Progenitor cell of endocrine pancreas (in vitro differentiated cells): ENCODE measurements at regions not wholly inside any gene's neighbourhood (a gene's known extent, or its start where the extent isn't known, plus 50 kb on each side); places are given as distances from the start of the nearest gene placed in this dataset.

Experiments used
- DNase-seq: peaks from one replicate; pipeline ENCODE4 v3.0.0; 2021; ENCODE audit warnings: low spot score; ENCODE audit not compliant: unreplicated experiment
- H3K27ac Mint-ChIP-seq: 2 replicates; pipeline ENCODE4 v1.8.0; 2021; ENCODE audit warnings: mild to moderate bottlenecking, moderate library complexity, mixed read lengths
- H3K27me3 Mint-ChIP-seq: 2 replicates; pipeline ENCODE4 v1.8.0; 2021; ENCODE audit warnings: mixed read lengths
- H3K36me3 Mint-ChIP-seq: 2 replicates; pipeline ENCODE4 v1.8.0; 2022; ENCODE audit warnings: mixed read lengths; ENCODE audit not compliant: insufficient read depth
- H3K4me1 Mint-ChIP-seq: 2 replicates; pipeline ENCODE4 v1.8.0; 2021; ENCODE audit warnings: low read depth, mixed read lengths
- H3K4me3 Mint-ChIP-seq: 2 replicates; pipeline ENCODE4 v1.8.0; 2021; ENCODE audit warnings: low read depth, mild to moderate bottlenecking, moderate library complexity, mixed read lengths
- H3K9me3 Mint-ChIP-seq: 2 replicates; pipeline ENCODE4 v1.8.0; 2021; ENCODE audit warnings: low read depth, mixed read lengths
- CTCF ChIP-seq: fragments of 200-600 bp; sonication (generic); IDR thresholded peaks from one replicate; pipeline ENCODE4 v1.5.0; 2021; ENCODE audit warnings: antibody characterized with exemption, mild to moderate bottlenecking; ENCODE audit not compliant: unreplicated experiment

GRCh38 chr9:79371948-79372555 is 199.7 kb upstream of the TLE4 start:
- no peak overlapping the region for H3K27ac Mint-ChIP-seq
- peaks cover 24% of the 10 kb centered on the region for H3K27me3 Mint-ChIP-seq
- no peak overlapping the region for H3K4me3 Mint-ChIP-seq
- no peak for TF ChIP-seq CTCF
- H3K9me3 Mint-ChIP-seq = no peaks in the 10 kb centered on the region
- H3K36me3 Mint-ChIP-seq = no peaks in the 10 kb centered on the region
- H3K4me1 Mint-ChIP-seq = no peaks in the 10 kb centered on the region
- DNase-seq = no peak

- Mint-ChIP-seq H3K4me1 (peaks cover 7% of the 10 kb centered on the region), H3K4me3 (no peak overlapping the region), H3K27ac (no peak overlapping the region)
Observed at GRCh38 chr9:79377339-79377855, 194.4 kb upstream of the TLE4 start.

GRCh38 chr9:79378107-79378506 is 193.7 kb upstream of the TLE4 start:
- Mint-ChIP-seq H3K27ac (no peak overlapping the region), H3K4me3 (no peak overlapping the region), H3K9me3 (peaks cover 7% of the 10 kb centered on the region), H3K36me3 (no peaks in the 10 kb centered on the region), H3K27me3 (peaks cover 15% of the 10 kb centered on the region), H3K4me1 (peaks cover 7% of the 10 kb centered on the region)
- no peak for TF ChIP-seq CTCF
- DNase-seq = no peak

More at GRCh38 chr9:79377339-79377855, 194.4 kb upstream of the TLE4 start:
- DNase-seq = no peak
- Mint-ChIP-seq H3K9me3 (peaks cover 7% of the 10 kb centered on the region), H3K36me3 (no peaks in the 10 kb centered on the region), H3K27me3 (peaks cover 12% of the 10 kb centered on the region)
- no peak for TF ChIP-seq CTCF

GRCh38 chr9:79382044-79382443 is 189.7 kb upstream of the TLE4 start:
- Mint-ChIP-seq H3K9me3 (peaks cover 16% of the 10 kb centered on the region), H3K27ac (no peak overlapping the region), H3K4me1 (peaks cover 7% of the 10 kb centered on the region), H3K27me3 (peaks cover 21% of the 10 kb centered on the region), H3K36me3 (no peaks in the 10 kb centered on the region), H3K4me3 (no peak overlapping the region)
- DNase-seq = no peak
- TF ChIP-seq CTCF = no peak

GRCh38 chr9:79382458-79382857 is 189.3 kb upstream of the TLE4 start:
- no peak for TF ChIP-seq CTCF
- H3K9me3 Mint-ChIP-seq = peaks cover 16% of the 10 kb centered on the region
- H3K36me3 Mint-ChIP-seq = no peaks in the 10 kb centered on the region
- H3K27ac Mint-ChIP-seq = no peak overlapping the region
- H3K4me1 Mint-ChIP-seq = peaks cover 6% of the 10 kb centered on the region
- no peak for DNase-seq
- peaks cover 17% of the 10 kb centered on the region for H3K27me3 Mint-ChIP-seq
- no peak overlapping the region for H3K4me3 Mint-ChIP-seq
